ENCODE measurements at regions not wholly inside any gene's neighbourhood (a gene's known extent, or its start where the extent isn't known, plus 50 kb on each side); places are given as distances from the start of the nearest gene placed in this dataset.
A peak's percentile ranks its signal among the peaks of the same experiment; 100 is the strongest.

- DNase-seq (ENCODE audit: low read depth, low spot score), result no peak
- no peak overlapping the region for H3K27ac ChIP-seq
Measured at GRCh38 chr12:91874086-91874865, 271.4 kb downstream of the BTG1 start.

GRCh38 chr12:91871751-91872150 lies 273.9 kb downstream of the BTG1 start:
- DNase-seq (ENCODE audit: low read depth, low spot score), result no peak
- H3K27ac ChIP-seq, result no peak overlapping the region

- DNase-seq (ENCODE audit: low read depth, low spot score), result no peak
- no peak overlapping the region for H3K27ac ChIP-seq
Measured at GRCh38 chr12:91870872-91871707, 274.6 kb downstream of the BTG1 start.

- no peak for DNase-seq (ENCODE audit: low read depth, low spot score)
Measured at GRCh38 chr12:91868054-91868453, 277.6 kb downstream of the BTG1 start.

GRCh38 chr12:91866566-91866965 lies 279.1 kb downstream of the BTG1 start:
- DNase-seq (ENCODE audit: low read depth, low spot score), result no peak

More at GRCh38 chr12:91868054-91868453, 277.6 kb downstream of the BTG1 start:
- H3K27ac ChIP-seq, result no peak overlapping the region

GRCh38 chr12:91863702-91864101 lies 281.9 kb downstream of the BTG1 start:
- no peak for DNase-seq (ENCODE audit: low read depth, low spot score)
- no peak overlapping the region for H3K27ac ChIP-seq

More at GRCh38 chr12:91866566-91866965, 279.1 kb downstream of the BTG1 start:
- H3K27ac ChIP-seq, result peak overlapping the region; percentile 57

- DNase-seq (ENCODE audit: low read depth, low spot score), result no peak
- H3K27ac ChIP-seq, result no peak overlapping the region
Measured at GRCh38 chr12:91861554-91861953, 284.1 kb downstream of the BTG1 start.

- DNase-seq (ENCODE audit: low read depth, low spot score), result no peak
- H3K27ac ChIP-seq, result no peak overlapping the region
Measured at GRCh38 chr12:91859347-91859746, 286.3 kb downstream of the BTG1 start.

GRCh38 chr12:91857813-91858542 lies 287.7 kb downstream of the BTG1 start:
- H3K27ac ChIP-seq, result no peak overlapping the region
- DNase-seq (ENCODE audit: low read depth, low spot score), result no peak

GRCh38 chr12:91854725-91855124 lies 290.9 kb downstream of the BTG1 start:
- DNase-seq (ENCODE audit: low read depth, low spot score), result no peak
- no peak overlapping the region for H3K27ac ChIP-seq

- H3K27ac ChIP-seq, result no peak overlapping the region
- no peak for DNase-seq (ENCODE audit: low read depth, low spot score)
Measured at GRCh38 chr12:91853350-91854127, 292.1 kb downstream of the BTG1 start.

- DNase-seq (ENCODE audit: low read depth, low spot score), result no peak
- H3K27ac ChIP-seq, result no peak overlapping the region
Measured at GRCh38 chr12:91852634-91853033, 293.0 kb downstream of the BTG1 start.

GRCh38 chr12:91851741-91852477 lies 293.7 kb downstream of the BTG1 start:
- H3K27ac ChIP-seq, result no peak overlapping the region
- no peak for DNase-seq (ENCODE audit: low read depth, low spot score)

- no peak overlapping the region for H3K27ac ChIP-seq
- DNase-seq (ENCODE audit: low read depth, low spot score), result no peak
Measured at GRCh38 chr12:91846466-91847055, 299.1 kb downstream of the BTG1 start.

GRCh38 chr12:91845365-91845764 lies 300.3 kb downstream of the BTG1 start:
- no peak for DNase-seq (ENCODE audit: low read depth, low spot score)
- H3K27ac ChIP-seq, result no peak overlapping the region

- DNase-seq (ENCODE audit: low read depth, low spot score), result no peak
- H3K27ac ChIP-seq, result no peak overlapping the region
Measured at GRCh38 chr12:91841822-91842221, 303.8 kb downstream of the BTG1 start.

- no peak for DNase-seq (ENCODE audit: low read depth, low spot score)
- no peak overlapping the region for H3K27ac ChIP-seq
Measured at GRCh38 chr12:91836696-91837095, 308.9 kb downstream of the BTG1 start.

- no peak for DNase-seq (ENCODE audit: low read depth, low spot score)
Measured at GRCh38 chr12:91836264-91836663, 309.4 kb downstream of the BTG1 start.

GRCh38 chr12:91835693-91836092 lies 310.0 kb downstream of the BTG1 start:
- DNase-seq (ENCODE audit: low read depth, low spot score), result no peak
- no peak overlapping the region for H3K27ac ChIP-seq

More at GRCh38 chr12:91836264-91836663, 309.4 kb downstream of the BTG1 start:
- no peak overlapping the region for H3K27ac ChIP-seq
